ENCODE measurements at regions not wholly inside any gene's neighbourhood (a gene's known extent, or its start where the extent isn't known, plus 50 kb on each side); places are given as distances from the start of the nearest gene placed in this dataset.
"Not testable (repeated sequence)": the region's sequence is repeated elsewhere in the genome, so short reads cannot be mapped to it uniquely, and the experiment has no call there.

- not testable (repeated sequence) for DNase-seq
Measured at GRCh38 chr11:43168241-43168640, 143.6 kb upstream of the API5 start.

GRCh38 chr11:43172477-43172876 lies 139.3 kb upstream of the API5 start:
- no peak for DNase-seq

- no peak for DNase-seq
Measured at GRCh38 chr11:43177975-43178374, 133.8 kb upstream of the API5 start.

- not testable (repeated sequence) for DNase-seq
Measured at GRCh38 chr11:43194459-43194858, 117.3 kb upstream of the API5 start.

- DNase-seq, result no peak
Measured at GRCh38 chr11:43197379-43197778, 114.4 kb upstream of the API5 start.

- DNase-seq, result no peak
Measured at GRCh38 chr11:43200031-43200430, 111.8 kb upstream of the API5 start.

GRCh38 chr11:43212279-43212678 lies 99.5 kb upstream of the API5 start:
- no peak for DNase-seq

- no peak for DNase-seq
Measured at GRCh38 chr11:43214471-43214870, 97.3 kb upstream of the API5 start.

GRCh38 chr11:43217849-43218248 lies 93.9 kb upstream of the API5 start:
- DNase-seq, result no peak

- DNase-seq, result no peak
Measured at GRCh38 chr11:43222215-43222614, 89.6 kb upstream of the API5 start.

- no peak for DNase-seq
Measured at GRCh38 chr11:43223026-43223425, 88.8 kb upstream of the API5 start.

GRCh38 chr11:43234881-43235280 lies 76.9 kb upstream of the API5 start:
- no peak for DNase-seq

GRCh38 chr11:43238341-43238740 lies 73.5 kb upstream of the API5 start:
- DNase-seq, result no peak

- DNase-seq, result no peak
Measured at GRCh38 chr11:43239791-43240190, 72.0 kb upstream of the API5 start.

- DNase-seq, result no peak
Measured at GRCh38 chr11:43242401-43242800, 69.4 kb upstream of the API5 start.

GRCh38 chr11:43243927-43244326 lies 67.9 kb upstream of the API5 start:
- DNase-seq, result no peak

GRCh38 chr11:43245466-43245865 lies 66.3 kb upstream of the API5 start:
- no peak for DNase-seq

- DNase-seq, result no peak
Measured at GRCh38 chr11:43250309-43250708, 61.5 kb upstream of the API5 start.

GRCh38 chr11:43261775-43262174 lies 50.0 kb upstream of the API5 start:
- no peak for DNase-seq

Data from activated CD4-positive, alpha-beta T cell treated with anti-CD3 and anti-CD28 coated beads, Interleukin-2, amount 50 U/mL, for 16 hours (primary cell).